ENCODE measurements at regions not wholly inside any gene's neighbourhood (a gene's known extent, or its start where the extent isn't known, plus 50 kb on each side); places are given as distances from the start of the nearest gene placed in this dataset.

- no peak for TF ChIP-seq CTCF (IDR thresholded peaks at IDR 0.05)
- no peak for TF ChIP-seq POLR2A (IDR thresholded peaks at IDR 0.05)
- intact Hi-C loops (cut with DNase I; ENCODE audit: low total_unique reads), result no loop called here
- 28 to 32% methylated on average over 2 of the region's 2 CpGs for WGBS, 2 donors
- no peak for DNase-seq (ENCODE audit: low spot score in 2 of 2)
- H3K4me3 ChIP-seq (ENCODE audit: low read depth, poor library complexity, severe bottlenecking), result no peak overlapping the region
Observed at GRCh38 chr10:60508831-60509230, 119.2 kb upstream of the ANK3 start.

GRCh38 chr10:60508037-60508436, 118.4 kb upstream of the ANK3 start:
- intact Hi-C loops (cut with DNase I; ENCODE audit: low total_unique reads), result no loop called here
- DNase-seq (ENCODE audit: low spot score in 2 of 2), result no peak
- TF ChIP-seq POLR2A (IDR thresholded peaks at IDR 0.05) (no peak), CTCF (IDR thresholded peaks at IDR 0.05) (no peak)
- 75 to 86% methylated on average over 3 of the region's 3 CpGs for WGBS, 2 donors
- no peak overlapping the region for H3K4me3 ChIP-seq (ENCODE audit: low read depth, poor library complexity, severe bottlenecking)

GRCh38 chr10:60502621-60503020, 112.9 kb upstream of the ANK3 start:
- TF ChIP-seq POLR2A (IDR thresholded peaks at IDR 0.05), result no peak
- TF ChIP-seq CTCF (IDR thresholded peaks at IDR 0.05), result no peak
- DNase-seq (ENCODE audit: low spot score in 2 of 2), result no peak
- H3K4me3 ChIP-seq (ENCODE audit: low read depth, poor library complexity, severe bottlenecking), result no peak overlapping the region
- 92 to 95% methylated on average over 4 of the region's 4 CpGs for WGBS, 2 donors
- intact Hi-C loops (cut with DNase I; ENCODE audit: low total_unique reads), result no loop called here

GRCh38 chr10:60498985-60499384, 109.3 kb upstream of the ANK3 start:
- TF ChIP-seq CTCF (IDR thresholded peaks at IDR 0.05) (no peak), POLR2A (IDR thresholded peaks at IDR 0.05) (no peak)
- no peak overlapping the region for H3K4me3 ChIP-seq (ENCODE audit: low read depth, poor library complexity, severe bottlenecking)
- DNase-seq (ENCODE audit: low spot score in 2 of 2), result no peak
- intact Hi-C loops (cut with DNase I; ENCODE audit: low total_unique reads), result no loop called here
- WGBS, 2 donors, result 70 to 72% methylated on average over 3 of the region's 3 CpGs

- TF ChIP-seq POLR2A (IDR thresholded peaks at IDR 0.05) (no peak), CTCF (IDR thresholded peaks at IDR 0.05) (no peak)
- WGBS, 2 donors, result 54 to 56% methylated on average over 1 of the region's 1 CpG
- intact Hi-C loops (cut with DNase I; ENCODE audit: low total_unique reads), result no loop called here
- no peak overlapping the region for H3K4me3 ChIP-seq (ENCODE audit: low read depth, poor library complexity, severe bottlenecking)
- no peak for DNase-seq (ENCODE audit: low spot score in 2 of 2)
Observed at GRCh38 chr10:60497364-60497763, 107.7 kb upstream of the ANK3 start.

GRCh38 chr10:60496181-60496580, 106.5 kb upstream of the ANK3 start:
- intact Hi-C loops (cut with DNase I; ENCODE audit: low total_unique reads), result no loop called here
- TF ChIP-seq POLR2A (IDR thresholded peaks at IDR 0.05) (no peak), CTCF (IDR thresholded peaks at IDR 0.05) (no peak)
- WGBS, 2 donors, result 76 to 86% methylated on average over 2 of the region's 2 CpGs

More at GRCh38 chr10:60496181-60496580, 106.5 kb upstream of the ANK3 start:
- no peak overlapping the region for H3K4me3 ChIP-seq (ENCODE audit: low read depth, poor library complexity, severe bottlenecking)
- DNase-seq (ENCODE audit: low spot score in 2 of 2), result no peak

Measured in lower leg skin (tissue), 4 donors.